DOHH2 (cell line): ENCODE measurements at regions not wholly inside any gene's neighbourhood (a gene's known extent, or its start where the extent isn't known, plus 50 kb on each side); places are given as distances from the start of the nearest gene placed in this dataset.

Source experiments
- H3F3A ChIP-seq: fragments of 200-600 bp; sonication (generic), shearing (Covaris generic); 2 replicates; pipeline ENCODE4 v1.6.0; 2016; ENCODE audit warnings: antibody characterized with exemption, mild to moderate bottlenecking; ENCODE audit not compliant: control insufficient read depth, insufficient read depth
- H3K27ac ChIP-seq: fragments of 200-600 bp; sonication (generic); 2 replicates; pipeline ENCODE4 v1.5.1; 2014; ENCODE audit warnings: low read depth, mild to moderate bottlenecking, low read length, moderate library complexity
- H3K27me3 ChIP-seq: fragments of 200-600 bp; sonication (generic); 2 replicates; pipeline ENCODE4 v1.6.1; 2014; ENCODE audit warnings: mild to moderate bottlenecking, low read length, mixed read lengths; ENCODE audit not compliant: control insufficient read depth
- H3K36me3 ChIP-seq: fragments of 200-600 bp; sonication (generic); 2 replicates; pipeline ENCODE4 v1.6.1; 2014; ENCODE audit warnings: mild to moderate bottlenecking, low read length, moderate library complexity, mixed read lengths; ENCODE audit not compliant: control insufficient read depth
- H3K4me1 ChIP-seq: fragments of 200-600 bp; sonication (generic); 2 replicates; pipeline ENCODE4 v1.6.1; 2014; ENCODE audit warnings: mild to moderate bottlenecking, low read length, mixed read lengths; ENCODE audit not compliant: control insufficient read depth
- H3K4me2 ChIP-seq: fragments of 200-600 bp; sonication (generic); 2 replicates; pipeline ENCODE4 v1.6.0; 2014; ENCODE audit warnings: mild to moderate bottlenecking, low read length, moderate library complexity
- H3K4me3 ChIP-seq: fragments of 200-600 bp; sonication (generic); 2 replicates; pipeline ENCODE4 v1.5.1; 2014; ENCODE audit warnings: mild to moderate bottlenecking, low read length, mixed read lengths
- H3K79me2 ChIP-seq: fragments of 200-600 bp; sonication (generic); 2 replicates; pipeline ENCODE4 v1.6.1; 2014; ENCODE audit warnings: mild to moderate bottlenecking, low read length, mixed read lengths; ENCODE audit not compliant: control insufficient read depth
- H3K9me2 ChIP-seq: fragments of 200-600 bp; sonication (generic); replicated peaks from 2 replicates; pipeline ENCODE4 v1.6.1; 2014; ENCODE audit warnings: mild to moderate bottlenecking, low read length, mixed read lengths; ENCODE audit not compliant: control insufficient read depth
- H3K9me3 ChIP-seq: fragments of 200-600 bp; sonication (generic); 2 replicates; pipeline ENCODE4 v1.6.1; 2014; ENCODE audit warnings: antibody characterized with exemption, low read length, mixed read lengths; ENCODE audit not compliant: control insufficient read depth, insufficient read depth
- H4K20me1 ChIP-seq: fragments of 200-600 bp; sonication (generic); 2 replicates; pipeline ENCODE4 v1.6.0; 2014; ENCODE audit warnings: low read depth, mild to moderate bottlenecking, antibody characterized with exemption, low read length, moderate library complexity; ENCODE audit not compliant: control insufficient read depth, insufficient read depth
- EZH2phosphoT487 ChIP-seq: fragments of 200-600 bp; sonication (generic); IDR thresholded peaks from 2 replicates; pipeline ENCODE4 v1.6.1; 2017; ENCODE audit warnings: borderline replicate concordance, mild to moderate bottlenecking, antibody characterized with exemption, low read length, moderate library complexity, mixed read lengths
- TF ChIP-seq, protein P1 (sequence below): fragments of 200-600 bp; sonication (generic); IDR thresholded peaks from one replicate; pipeline ENCODE4 v1.5.1; 2014; ENCODE audit warnings: antibody characterized with exemption, mild to moderate bottlenecking, low read depth, low read length; ENCODE audit not compliant: poor library complexity, severe bottlenecking

DNA sequence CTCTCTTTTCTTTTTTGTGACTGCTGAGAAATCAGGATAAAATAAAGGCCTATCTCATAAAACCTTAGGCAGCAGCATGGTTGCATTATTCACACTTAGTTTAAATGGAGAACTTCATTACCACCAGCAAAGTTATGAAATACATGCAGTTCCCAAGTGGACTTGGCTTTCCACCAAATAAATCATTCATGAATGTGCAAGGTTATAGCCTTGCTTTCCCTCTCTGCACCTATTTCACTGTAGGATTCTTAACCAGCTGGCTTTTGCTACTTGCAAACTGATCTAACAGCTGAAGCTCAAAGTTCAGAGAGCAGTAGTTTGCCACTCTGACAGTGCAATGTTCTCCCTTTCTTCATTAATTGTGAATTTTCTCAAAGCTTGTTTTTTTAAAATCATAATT is 140.1 kb upstream of the SMIM31 start:
- H3K9me2 ChIP-seq: no peaks in the 10 kb centered on the region
- no peaks in the 10 kb centered on the region for H4K20me1 ChIP-seq
- H3K27ac ChIP-seq: no peak overlapping the region
- no peaks in the 10 kb centered on the region for H3K9me3 ChIP-seq
- H3K4me3 ChIP-seq: no peak overlapping the region
- H3K4me2 ChIP-seq: no peak overlapping the region
- no peaks in the 10 kb centered on the region for H3K79me2 ChIP-seq
- no peaks in the 10 kb centered on the region for H3F3A ChIP-seq
- TF ChIP-seq, protein P1, sequence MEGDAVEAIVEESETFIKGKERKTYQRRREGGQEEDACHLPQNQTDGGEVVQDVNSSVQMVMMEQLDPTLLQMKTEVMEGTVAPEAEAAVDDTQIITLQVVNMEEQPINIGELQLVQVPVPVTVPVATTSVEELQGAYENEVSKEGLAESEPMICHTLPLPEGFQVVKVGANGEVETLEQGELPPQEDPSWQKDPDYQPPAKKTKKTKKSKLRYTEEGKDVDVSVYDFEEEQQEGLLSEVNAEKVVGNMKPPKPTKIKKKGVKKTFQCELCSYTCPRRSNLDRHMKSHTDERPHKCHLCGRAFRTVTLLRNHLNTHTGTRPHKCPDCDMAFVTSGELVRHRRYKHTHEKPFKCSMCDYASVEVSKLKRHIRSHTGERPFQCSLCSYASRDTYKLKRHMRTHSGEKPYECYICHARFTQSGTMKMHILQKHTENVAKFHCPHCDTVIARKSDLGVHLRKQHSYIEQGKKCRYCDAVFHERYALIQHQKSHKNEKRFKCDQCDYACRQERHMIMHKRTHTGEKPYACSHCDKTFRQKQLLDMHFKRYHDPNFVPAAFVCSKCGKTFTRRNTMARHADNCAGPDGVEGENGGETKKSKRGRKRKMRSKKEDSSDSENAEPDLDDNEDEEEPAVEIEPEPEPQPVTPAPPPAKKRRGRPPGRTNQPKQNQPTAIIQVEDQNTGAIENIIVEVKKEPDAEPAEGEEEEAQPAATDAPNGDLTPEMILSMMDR: no peak
- no peak for TF ChIP-seq EZH2phosphoT487
- no peaks in the 10 kb centered on the region for H3K4me1 ChIP-seq
- no peaks in the 10 kb centered on the region for H3K27me3 ChIP-seq
- no peaks in the 10 kb centered on the region for H3K36me3 ChIP-seq

DNA sequence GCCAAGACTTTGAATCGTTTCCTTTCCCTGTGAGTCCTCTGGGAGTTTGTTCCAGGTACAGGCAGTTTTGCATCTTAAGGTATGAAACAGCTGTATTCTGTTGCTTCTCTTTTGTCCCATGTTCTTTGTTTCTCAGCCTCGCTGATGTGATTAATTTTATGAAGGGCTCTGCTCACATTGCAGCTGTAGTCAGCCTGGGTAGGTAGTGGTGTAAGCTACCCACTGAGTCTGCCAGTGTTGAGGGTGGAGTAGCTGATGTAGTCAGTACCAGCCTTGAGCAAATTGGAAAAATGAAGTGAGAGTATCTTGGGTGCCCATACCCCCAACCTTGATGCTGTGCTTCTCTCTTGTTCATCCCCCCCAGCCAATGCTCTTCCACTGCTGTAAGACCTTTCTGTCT is 139.6 kb upstream of the SMIM31 start:
- TF ChIP-seq, protein P1: no peak
- no peak for TF ChIP-seq EZH2phosphoT487
- Histone ChIP-seq H3K4me1 (no peaks in the 10 kb centered on the region), H3K4me3 (no peak overlapping the region), H4K20me1 (no peaks in the 10 kb centered on the region), H3K27me3 (no peaks in the 10 kb centered on the region), H3F3A (no peaks in the 10 kb centered on the region), H3K4me2 (no peak overlapping the region), H3K9me3 (no peaks in the 10 kb centered on the region), H3K79me2 (no peaks in the 10 kb centered on the region), H3K36me3 (no peaks in the 10 kb centered on the region), H3K9me2 (no peaks in the 10 kb centered on the region), H3K27ac (no peak overlapping the region)

- no peaks in the 10 kb centered on the region for H3K36me3 ChIP-seq
- no peak overlapping the region for H3K4me3 ChIP-seq
- no peaks in the 10 kb centered on the region for H3K79me2 ChIP-seq
- no peaks in the 10 kb centered on the region for H3K9me2 ChIP-seq
- TF ChIP-seq EZH2phosphoT487: no peak
- TF ChIP-seq, protein P1: no peak
- H3K4me2 ChIP-seq: no peak overlapping the region
- H3F3A ChIP-seq: no peaks in the 10 kb centered on the region
- H3K27ac ChIP-seq: no peak overlapping the region
- H3K4me1 ChIP-seq: no peaks in the 10 kb centered on the region
- no peaks in the 10 kb centered on the region for H3K27me3 ChIP-seq
- H4K20me1 ChIP-seq: no peaks in the 10 kb centered on the region
- no peaks in the 10 kb centered on the region for H3K9me3 ChIP-seq
Observed at GRCh38 chr4:164614999-164615398, 138.9 kb upstream of the SMIM31 start.

DNA sequence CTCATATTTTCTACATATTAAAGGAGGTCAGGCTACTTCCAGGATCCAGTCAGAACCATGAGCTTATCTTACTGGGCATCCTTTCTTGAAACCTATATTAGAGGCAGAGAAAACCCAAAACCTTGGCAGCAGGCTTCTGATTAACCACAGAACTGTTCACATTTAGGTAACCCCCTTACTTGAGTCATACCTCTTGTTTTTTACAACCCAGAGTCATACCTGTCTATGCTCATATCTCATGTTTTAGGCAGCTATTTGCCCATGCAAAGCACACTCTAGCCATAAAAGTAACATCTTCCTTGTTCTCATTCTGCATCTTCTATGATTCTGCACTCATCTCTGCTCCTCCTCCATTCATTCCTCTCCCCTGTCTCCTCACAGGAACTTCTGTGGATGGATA is 138.0 kb upstream of the SMIM31 start:
- Histone ChIP-seq H3K4me2 (no peak overlapping the region), H3K4me3 (no peak overlapping the region), H3K27me3 (no peaks in the 10 kb centered on the region), H3K4me1 (no peaks in the 10 kb centered on the region), H3K36me3 (no peaks in the 10 kb centered on the region), H3K79me2 (no peaks in the 10 kb centered on the region), H4K20me1 (no peaks in the 10 kb centered on the region), H3K27ac (no peak overlapping the region), H3F3A (no peaks in the 10 kb centered on the region), H3K9me3 (no peaks in the 10 kb centered on the region), H3K9me2 (no peaks in the 10 kb centered on the region)
- TF ChIP-seq EZH2phosphoT487: no peak
- TF ChIP-seq, protein P1: no peak
